ENCODE measurements at regions not wholly inside any gene's neighbourhood (a gene's known extent, or its start where the extent isn't known, plus 50 kb on each side); places are given as distances from the start of the nearest gene placed in this dataset.

DNA sequence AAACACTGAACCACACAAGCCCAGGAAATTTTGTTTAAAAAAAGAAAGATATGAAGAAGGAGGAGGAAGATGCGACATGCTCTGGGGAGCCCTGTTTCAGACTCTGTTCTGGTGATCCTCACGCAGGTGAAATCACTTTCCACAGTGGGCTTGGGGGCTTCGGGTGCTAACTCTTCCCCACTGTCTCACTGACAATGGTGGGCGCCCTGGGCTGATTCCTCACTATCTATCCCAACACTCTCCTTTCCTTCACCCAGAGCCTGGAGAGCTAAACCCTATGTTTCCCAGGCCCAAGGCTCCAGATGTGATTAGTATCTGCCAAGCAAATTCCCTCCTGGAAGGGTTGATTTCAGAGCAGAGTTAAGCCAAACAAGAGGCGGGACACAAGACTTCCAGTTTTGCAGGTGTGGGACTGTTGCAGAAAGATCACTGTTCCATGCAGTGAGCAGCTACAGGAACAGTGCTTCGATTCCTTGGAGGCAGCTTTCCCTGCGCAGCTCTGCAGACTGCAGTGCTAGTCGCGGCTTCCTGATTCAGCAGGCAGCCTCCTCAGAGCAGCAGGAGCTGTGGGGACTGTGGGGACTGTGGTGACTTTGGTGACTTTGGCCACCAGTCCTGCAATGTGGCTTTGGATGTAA is 168.3 kb downstream of the RHOU start:
- Histone ChIP-seq H3K27ac (peak overlapping the region; percentile 68 to 77), H3K9me3 (no peaks in the 10 kb centered on the region), H3K36me3 (no peaks in the 10 kb centered on the region), H3K4me3 (no peak overlapping the region), H3K4me1 (replicated peaks) (peaks cover 12% of the 10 kb centered on the region), H3K27me3 (replicated peaks; ENCODE audit: insufficient read depth) (no peaks in the 10 kb centered on the region)
- intact Hi-C loops (cut with DNase I): loop anchor here (10.0 kb wide), 1 partner anchor 61 kb away; no protein-coding TSS in a partner anchor
- 68% methylated on average over 9 of the region's 9 CpGs for WGBS
- no peak for DNase-seq (ENCODE audit: low spot score)
- TF ChIP-seq, protein P1, sequence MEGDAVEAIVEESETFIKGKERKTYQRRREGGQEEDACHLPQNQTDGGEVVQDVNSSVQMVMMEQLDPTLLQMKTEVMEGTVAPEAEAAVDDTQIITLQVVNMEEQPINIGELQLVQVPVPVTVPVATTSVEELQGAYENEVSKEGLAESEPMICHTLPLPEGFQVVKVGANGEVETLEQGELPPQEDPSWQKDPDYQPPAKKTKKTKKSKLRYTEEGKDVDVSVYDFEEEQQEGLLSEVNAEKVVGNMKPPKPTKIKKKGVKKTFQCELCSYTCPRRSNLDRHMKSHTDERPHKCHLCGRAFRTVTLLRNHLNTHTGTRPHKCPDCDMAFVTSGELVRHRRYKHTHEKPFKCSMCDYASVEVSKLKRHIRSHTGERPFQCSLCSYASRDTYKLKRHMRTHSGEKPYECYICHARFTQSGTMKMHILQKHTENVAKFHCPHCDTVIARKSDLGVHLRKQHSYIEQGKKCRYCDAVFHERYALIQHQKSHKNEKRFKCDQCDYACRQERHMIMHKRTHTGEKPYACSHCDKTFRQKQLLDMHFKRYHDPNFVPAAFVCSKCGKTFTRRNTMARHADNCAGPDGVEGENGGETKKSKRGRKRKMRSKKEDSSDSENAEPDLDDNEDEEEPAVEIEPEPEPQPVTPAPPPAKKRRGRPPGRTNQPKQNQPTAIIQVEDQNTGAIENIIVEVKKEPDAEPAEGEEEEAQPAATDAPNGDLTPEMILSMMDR (IDR thresholded peaks at IDR 0.05): no peak
- TF ChIP-seq POLR2AphosphoS5 (IDR thresholded peaks at IDR 0.05) (no peak), POLR2A (IDR thresholded peaks at IDR 0.05) (no peak)

DNA sequence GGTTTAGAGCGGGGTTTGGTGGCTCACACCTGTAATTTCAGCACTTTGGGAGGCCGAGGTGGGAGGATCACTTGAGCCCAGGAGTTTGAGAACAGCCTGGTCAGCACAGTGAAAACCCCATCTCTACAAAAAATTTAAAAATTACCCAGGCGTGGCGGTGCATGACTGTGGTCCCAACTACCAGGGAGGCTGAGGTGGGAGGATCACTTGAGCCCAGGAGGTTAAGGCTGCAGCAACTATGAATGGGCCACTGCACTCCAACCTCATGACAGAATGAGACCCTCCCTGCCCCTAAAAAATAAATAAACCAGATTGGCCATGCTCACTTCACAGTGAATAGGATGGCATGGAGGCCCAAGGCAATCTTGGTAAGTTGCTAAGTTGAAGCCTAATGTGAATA is 168.9 kb downstream of the RHOU start:
- Histone ChIP-seq H3K27ac (peak overlapping the region in 1 of 2 donors; percentile 77), H3K9me3 (no peaks in the 10 kb centered on the region), H3K4me1 (replicated peaks) (peaks cover 12% of the 10 kb centered on the region), H3K4me3 (no peak overlapping the region), H3K36me3 (no peaks in the 10 kb centered on the region), H3K27me3 (replicated peaks; ENCODE audit: insufficient read depth) (no peaks in the 10 kb centered on the region)
- WGBS: 100% methylated on average over 4 of the region's 4 CpGs
- TF ChIP-seq POLR2A (IDR thresholded peaks at IDR 0.05) (no peak), POLR2AphosphoS5 (IDR thresholded peaks at IDR 0.05) (no peak)
- TF ChIP-seq, protein P1 (IDR thresholded peaks at IDR 0.05): no peak
- no peak for DNase-seq (ENCODE audit: low spot score)
- intact Hi-C loops (cut with DNase I): loop anchor here (10.0 kb wide), 1 partner anchor 61 kb away; no protein-coding TSS in a partner anchor

DNA sequence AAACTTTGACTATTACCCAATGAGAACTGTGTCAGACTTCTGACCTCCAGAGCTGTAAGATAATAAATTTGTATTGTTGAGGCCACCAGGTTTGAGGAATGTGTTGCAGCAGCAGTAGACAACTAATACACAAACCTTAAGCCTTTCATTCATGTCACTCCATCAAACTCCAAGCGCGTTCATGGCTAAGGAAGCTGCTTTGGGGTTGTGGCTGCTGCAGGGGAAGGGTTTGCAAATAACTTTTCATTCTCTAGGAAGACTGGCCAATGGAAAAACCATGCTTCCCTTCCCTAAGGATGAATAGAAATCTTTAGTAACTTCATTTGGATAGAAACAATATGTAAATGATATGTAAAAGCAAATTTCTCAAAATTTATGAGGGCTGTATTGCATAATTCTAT is 170.4 kb downstream of the RHOU start:
- H3K4me1 ChIP-seq (replicated peaks): peaks cover 12% of the 10 kb centered on the region
- 95% methylated on average over 2 of the region's 2 CpGs for WGBS
- H3K27ac ChIP-seq: no peak overlapping the region
- no peaks in the 10 kb centered on the region for H3K27me3 ChIP-seq (replicated peaks; ENCODE audit: insufficient read depth)
- H3K36me3 ChIP-seq: no peaks in the 10 kb centered on the region
- DNase-seq (ENCODE audit: low spot score): no peak
- intact Hi-C loops (cut with DNase I): loop anchor here (10.0 kb wide), 1 partner anchor 59 kb away; no protein-coding TSS in a partner anchor
- H3K9me3 ChIP-seq: no peaks in the 10 kb centered on the region
- TF ChIP-seq, protein P1 (IDR thresholded peaks at IDR 0.05): no peak
- TF ChIP-seq POLR2AphosphoS5 (IDR thresholded peaks at IDR 0.05): no peak
- no peak for TF ChIP-seq POLR2A (IDR thresholded peaks at IDR 0.05)
- H3K4me3 ChIP-seq: no peak overlapping the region

DNA sequence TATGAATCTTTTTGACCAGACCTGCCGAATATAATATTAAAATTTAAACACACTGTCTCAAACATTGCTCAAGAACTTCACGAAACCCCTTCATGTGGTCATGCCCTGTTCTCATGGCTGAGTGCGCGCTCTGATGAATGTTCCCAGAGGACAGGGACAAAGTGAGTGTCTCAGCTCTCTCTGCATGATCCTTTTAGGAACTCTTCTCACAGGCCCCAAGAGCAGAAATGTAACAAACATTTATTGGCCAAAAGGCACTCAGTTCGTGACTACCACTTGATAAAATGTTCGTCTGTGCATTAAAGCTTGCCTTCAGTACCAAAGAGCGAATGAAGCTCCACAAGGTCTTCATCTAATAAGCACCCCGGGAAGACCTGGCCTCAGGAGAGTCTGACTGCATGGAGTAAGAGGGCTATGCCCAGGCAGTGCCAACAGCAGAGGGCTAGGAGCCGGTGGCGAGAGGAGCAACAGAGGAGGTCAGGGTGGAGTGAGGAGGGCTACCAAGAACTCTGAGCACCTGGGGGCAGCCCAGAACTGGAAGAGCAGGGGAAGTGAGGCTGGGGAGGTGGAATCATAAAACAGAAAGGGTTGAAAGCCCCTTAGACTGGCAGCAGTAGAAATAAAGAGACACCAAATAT is 171.1 kb downstream of the RHOU start:
- intact Hi-C loops (cut with DNase I): loop anchor here (10.0 kb wide), 1 partner anchor 58 kb away; no protein-coding TSS in a partner anchor
- no peaks in the 10 kb centered on the region for H3K36me3 ChIP-seq
- TF ChIP-seq, protein P1 (IDR thresholded peaks at IDR 0.05): no peak
- no peak for TF ChIP-seq POLR2AphosphoS5 (IDR thresholded peaks at IDR 0.05)
- TF ChIP-seq POLR2A (IDR thresholded peaks at IDR 0.05): no peak
- no peaks in the 10 kb centered on the region for H3K9me3 ChIP-seq
- WGBS: 93% methylated on average over 10 of the region's 10 CpGs
- DNase-seq (ENCODE audit: low spot score): no peak
- peaks cover 12% of the 10 kb centered on the region for H3K4me1 ChIP-seq (replicated peaks)
- H3K27me3 ChIP-seq (replicated peaks; ENCODE audit: insufficient read depth): no peaks in the 10 kb centered on the region
- H3K4me3 ChIP-seq: no peak overlapping the region
- no peak overlapping the region for H3K27ac ChIP-seq

Data from prostate gland (tissue), 2 donors.